22Rv1 (cell line): ENCODE measurements at regions not wholly inside any gene's neighbourhood (a gene's known extent, or its start where the extent isn't known, plus 50 kb on each side); places are given as distances from the start of the nearest gene placed in this dataset.

Source experiments
- H3K27ac ChIP-seq: fragments of 450-650 bp; 2 replicates; pipeline ENCODE4 v1.5.1; 2017
- ZFX ChIP-seq: fragments of 450-650 bp; IDR thresholded peaks from 2 replicates; pipeline ENCODE4 v1.6.1; 2017; ENCODE audit warnings: antibody characterized with exemption, borderline replicate concordance
- TF ChIP-seq, protein P1 (sequence below): fragments of 450-650 bp; IDR thresholded peaks from 2 replicates; pipeline ENCODE4 v1.5.1; 2017; ENCODE audit warnings: mild to moderate bottlenecking

DNA sequence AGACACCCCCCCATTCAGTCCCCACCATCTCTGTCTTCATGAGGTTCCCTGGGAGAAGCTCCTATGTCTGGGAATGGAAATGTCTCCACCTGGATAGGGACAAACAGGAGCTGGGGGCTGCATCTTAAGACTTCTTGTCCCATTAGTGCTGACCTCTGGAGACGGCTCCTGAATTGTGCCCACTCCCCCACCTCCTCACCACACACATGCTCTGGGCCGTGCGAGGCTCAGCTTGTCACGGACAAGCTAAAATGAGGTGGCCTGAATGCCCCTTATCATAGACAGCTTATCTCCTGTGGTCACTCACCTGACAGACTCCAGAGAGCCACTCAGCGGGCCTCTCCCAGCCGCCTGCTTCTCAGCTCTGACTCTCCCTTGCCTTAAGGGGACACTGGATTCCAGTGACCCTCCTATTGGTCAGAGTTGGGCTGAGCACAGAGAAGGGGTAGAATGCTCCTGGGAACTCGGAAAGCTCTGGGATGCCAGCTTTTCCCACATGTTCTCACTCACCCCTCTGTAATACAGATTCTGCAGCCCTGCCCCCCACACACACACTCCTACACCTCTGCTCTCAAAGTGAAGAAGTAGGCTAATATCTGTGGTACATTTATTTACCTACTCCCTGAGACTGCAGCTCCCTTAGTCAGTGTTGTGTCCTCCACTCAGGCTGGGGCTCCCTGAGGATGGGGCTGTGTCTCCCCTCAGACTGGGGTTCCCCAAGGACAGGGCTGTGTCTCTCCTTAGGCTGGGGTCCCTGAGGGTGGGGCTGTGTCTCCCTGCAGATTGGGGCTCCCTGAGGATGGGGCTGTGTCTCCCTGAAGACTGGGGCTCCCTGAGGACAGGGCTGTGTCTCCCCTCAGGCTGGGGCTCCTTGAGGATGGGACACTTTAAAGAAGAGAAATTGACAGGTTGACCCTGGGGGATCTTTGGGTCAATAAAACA, 167.5 kb downstream of the VEGFA start:
- TF ChIP-seq, protein P1, sequence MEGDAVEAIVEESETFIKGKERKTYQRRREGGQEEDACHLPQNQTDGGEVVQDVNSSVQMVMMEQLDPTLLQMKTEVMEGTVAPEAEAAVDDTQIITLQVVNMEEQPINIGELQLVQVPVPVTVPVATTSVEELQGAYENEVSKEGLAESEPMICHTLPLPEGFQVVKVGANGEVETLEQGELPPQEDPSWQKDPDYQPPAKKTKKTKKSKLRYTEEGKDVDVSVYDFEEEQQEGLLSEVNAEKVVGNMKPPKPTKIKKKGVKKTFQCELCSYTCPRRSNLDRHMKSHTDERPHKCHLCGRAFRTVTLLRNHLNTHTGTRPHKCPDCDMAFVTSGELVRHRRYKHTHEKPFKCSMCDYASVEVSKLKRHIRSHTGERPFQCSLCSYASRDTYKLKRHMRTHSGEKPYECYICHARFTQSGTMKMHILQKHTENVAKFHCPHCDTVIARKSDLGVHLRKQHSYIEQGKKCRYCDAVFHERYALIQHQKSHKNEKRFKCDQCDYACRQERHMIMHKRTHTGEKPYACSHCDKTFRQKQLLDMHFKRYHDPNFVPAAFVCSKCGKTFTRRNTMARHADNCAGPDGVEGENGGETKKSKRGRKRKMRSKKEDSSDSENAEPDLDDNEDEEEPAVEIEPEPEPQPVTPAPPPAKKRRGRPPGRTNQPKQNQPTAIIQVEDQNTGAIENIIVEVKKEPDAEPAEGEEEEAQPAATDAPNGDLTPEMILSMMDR, result no peak
- no peak for TF ChIP-seq ZFX
- no peak overlapping the region for H3K27ac ChIP-seq

DNA sequence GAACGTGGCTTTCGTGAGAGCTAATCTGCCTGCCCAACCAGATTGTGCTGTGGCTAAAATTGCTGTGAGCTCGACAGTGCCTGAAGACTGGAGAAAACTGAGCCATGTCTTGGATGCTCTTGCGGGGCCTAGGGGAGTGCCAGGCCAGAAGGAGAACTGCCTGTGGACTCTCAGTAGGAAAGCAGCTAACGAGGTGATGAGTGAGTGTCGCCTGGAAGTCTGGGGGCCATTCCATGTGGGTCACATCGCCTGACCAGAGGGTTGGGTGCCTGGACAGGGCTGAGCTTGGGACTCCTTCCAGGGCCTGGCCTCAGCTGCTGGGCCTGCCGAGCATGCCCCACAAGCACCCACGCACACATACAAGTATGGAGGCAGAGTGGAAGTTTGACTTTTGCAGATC, 166.5 kb downstream of the VEGFA start:
- TF ChIP-seq ZFX, result no peak
- TF ChIP-seq, protein P1, result no peak
- no peak overlapping the region for H3K27ac ChIP-seq

DNA sequence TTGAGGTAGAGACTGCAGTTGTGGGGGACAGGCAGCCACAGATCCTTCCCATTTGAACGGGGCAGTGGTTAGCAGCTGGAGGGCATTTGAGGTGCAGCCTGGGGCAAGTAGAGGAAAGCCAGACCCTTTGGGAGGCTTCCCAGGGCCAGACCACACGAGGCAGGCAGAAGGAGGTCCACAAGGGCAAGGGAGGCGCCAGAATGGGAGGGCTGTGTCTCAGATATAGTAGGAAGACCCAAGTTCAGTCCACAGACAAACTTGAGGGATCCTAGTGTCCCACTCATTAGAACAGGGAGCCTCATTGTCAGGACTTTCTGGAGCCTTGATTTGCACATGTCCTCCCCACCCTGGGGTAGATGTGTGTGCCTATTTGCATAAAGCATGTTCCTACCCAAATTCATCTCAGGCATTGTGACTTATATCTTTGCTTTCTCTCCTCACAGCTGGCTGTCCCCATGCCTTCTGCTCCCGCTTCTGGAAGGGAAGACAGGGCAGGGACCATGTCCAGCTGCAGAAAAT, 166.0 kb downstream of the VEGFA start:
- TF ChIP-seq ZFX, result no peak
- TF ChIP-seq, protein P1, result no peak
- H3K27ac ChIP-seq, result no peak overlapping the region

DNA sequence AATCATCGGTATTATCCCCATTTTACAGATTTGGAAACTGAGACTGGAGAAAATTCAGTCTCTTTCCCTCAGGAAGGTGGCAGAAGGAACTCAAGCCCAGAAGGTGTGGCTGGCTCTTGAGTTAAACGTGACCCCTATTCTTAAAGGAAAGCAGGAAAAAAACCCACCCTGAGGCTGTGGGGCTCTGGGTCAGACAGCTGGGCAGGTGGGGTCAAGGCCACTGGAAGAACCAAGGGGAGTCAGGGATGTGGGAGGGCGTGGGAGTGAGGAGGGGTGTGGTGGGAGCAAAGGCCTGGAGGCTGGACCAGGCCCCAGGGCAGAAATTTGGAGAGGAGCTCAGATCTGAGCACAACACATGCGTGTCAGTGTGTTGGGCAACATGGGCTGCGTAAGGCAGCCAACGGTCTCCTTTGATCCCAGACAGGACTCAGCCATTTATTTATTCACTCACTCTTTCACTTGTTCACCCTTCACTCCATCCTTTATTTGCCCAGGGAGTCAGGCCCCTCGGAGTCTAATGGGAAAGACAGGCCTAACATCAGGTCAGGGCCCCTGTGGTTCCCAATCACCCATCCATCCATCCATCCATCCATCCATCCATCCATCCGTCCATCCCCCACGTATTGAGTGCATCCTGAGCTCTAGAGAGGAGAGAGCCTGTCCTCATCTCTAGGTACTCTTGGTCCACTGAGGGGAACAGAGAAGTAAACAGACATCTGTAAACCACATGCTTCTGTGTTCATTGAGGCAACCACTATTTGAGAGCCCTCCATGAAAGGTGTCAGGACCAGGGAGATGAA, 165.0 kb downstream of the VEGFA start:
- no peak overlapping the region for H3K27ac ChIP-seq
- no peak for TF ChIP-seq ZFX
- TF ChIP-seq, protein P1, result no peak

DNA sequence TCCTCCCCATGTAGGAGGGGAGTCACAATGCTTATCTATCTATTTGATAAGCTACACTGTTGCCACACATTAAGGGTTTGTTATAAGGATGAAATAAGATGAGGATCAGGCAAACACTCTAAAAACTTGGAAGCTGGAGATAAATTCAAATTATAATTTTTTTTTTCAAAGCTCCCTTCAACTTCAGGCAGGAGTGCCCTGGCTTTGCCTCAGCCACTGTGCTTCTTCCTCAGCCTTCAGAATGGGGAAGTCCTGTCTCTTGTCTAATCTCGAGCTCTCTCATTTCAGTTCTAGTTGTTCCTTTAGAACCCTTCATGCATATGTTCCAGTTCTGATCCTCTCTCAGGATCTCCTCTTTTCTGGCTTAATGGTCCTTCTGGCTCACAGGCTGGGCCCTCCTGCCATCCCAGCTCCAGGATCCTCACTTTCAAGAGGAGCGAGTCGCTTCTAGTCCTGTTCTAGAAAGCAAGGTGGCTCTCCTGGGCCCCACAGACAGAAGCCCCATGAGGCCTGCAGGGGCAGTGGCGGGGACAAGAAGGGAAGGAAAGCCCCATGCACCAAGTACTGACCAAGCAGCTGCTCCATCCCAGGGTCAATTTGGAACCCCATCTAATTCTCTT, 164.3 kb downstream of the VEGFA start:
- no peak for TF ChIP-seq ZFX
- TF ChIP-seq, protein P1, result no peak

DNA sequence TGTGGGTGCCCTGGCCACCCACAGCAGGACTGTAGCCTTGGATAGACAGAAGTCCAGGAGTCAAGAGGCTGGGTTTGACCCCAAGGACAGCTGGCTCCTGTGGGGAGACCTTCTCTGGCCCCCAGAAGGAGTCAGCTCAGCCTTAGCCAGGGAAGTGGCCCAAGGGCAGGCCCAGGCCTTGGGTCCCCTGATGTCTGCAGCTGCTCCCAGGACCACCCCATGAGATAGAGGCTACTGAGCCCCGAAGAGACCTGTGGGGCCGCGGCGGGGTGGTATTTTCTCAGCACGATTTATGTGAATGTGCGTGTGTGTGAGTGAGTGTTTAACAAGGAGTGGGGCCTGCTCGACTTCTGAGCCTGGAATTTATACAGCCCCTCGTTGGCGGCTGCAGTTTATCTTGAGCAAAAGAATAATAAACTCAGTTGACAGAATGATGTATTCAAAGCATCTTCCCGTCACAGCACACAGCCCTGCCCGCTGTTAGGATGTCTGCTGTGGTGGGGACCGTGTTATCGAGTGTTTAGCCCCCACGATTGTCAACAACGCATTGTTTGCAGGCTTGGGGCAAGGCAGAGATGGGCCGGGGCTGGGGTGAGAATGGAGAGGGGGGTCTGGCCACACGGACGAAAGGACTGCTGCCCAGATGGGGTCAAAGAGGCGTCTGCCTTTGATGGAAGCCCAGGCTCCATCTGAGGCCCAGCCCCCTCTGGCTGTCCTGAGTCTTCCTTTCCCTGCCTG, 163.3 kb downstream of the VEGFA start:
- TF ChIP-seq ZFX, result no peak
- TF ChIP-seq, protein P1, result no peak
- H3K27ac ChIP-seq, result no peak overlapping the region

More for the DNA sequence above, 164.3 kb downstream of the VEGFA start:
- no peak overlapping the region for H3K27ac ChIP-seq
